GM21737 (cell line): ENCODE measurements at regions not wholly inside any gene's neighbourhood (a gene's known extent, or its start where the extent isn't known, plus 50 kb on each side); places are given as distances from the start of the nearest gene placed in this dataset.

Experiments
- ATAC-seq: cut with Tn5 transposase; IDR thresholded peaks from one replicate; pipeline ENCODE4 v1.9.1; 2021; ENCODE audit warnings: mild to moderate bottlenecking, moderate library complexity; ENCODE audit not compliant: unreplicated experiment

- no peak for ATAC-seq
Observed at GRCh38 chr3:3745693-3746092, 53.5 kb upstream of the LRRN1 start.

- no peak for ATAC-seq
Observed at GRCh38 chr3:3744826-3745225, 54.4 kb upstream of the LRRN1 start.

GRCh38 chr3:3743754-3744153 is 55.5 kb upstream of the LRRN1 start:
- ATAC-seq = no peak

GRCh38 chr3:3740061-3740460 is 59.2 kb upstream of the LRRN1 start:
- no peak for ATAC-seq

GRCh38 chr3:3739330-3740060 is 59.7 kb upstream of the LRRN1 start:
- no peak for ATAC-seq

- no peak for ATAC-seq
Observed at GRCh38 chr3:3737531-3737930, 61.7 kb upstream of the LRRN1 start.

GRCh38 chr3:3735919-3736318 is 63.3 kb upstream of the LRRN1 start:
- no peak for ATAC-seq

- no peak for ATAC-seq
Observed at GRCh38 chr3:3734881-3735280, 64.3 kb upstream of the LRRN1 start.

- ATAC-seq = no peak
Observed at GRCh38 chr3:3729261-3729660, 70.0 kb upstream of the LRRN1 start.

GRCh38 chr3:3726549-3726948 is 72.7 kb upstream of the LRRN1 start:
- no peak for ATAC-seq

- ATAC-seq = no peak
Observed at GRCh38 chr3:3714572-3714971, 84.7 kb upstream of the LRRN1 start.

- no peak for ATAC-seq
Observed at GRCh38 chr3:3712971-3713370, 86.3 kb upstream of the LRRN1 start.

- ATAC-seq = no peak
Observed at GRCh38 chr3:3708769-3709115, 90.5 kb upstream of the LRRN1 start.

GRCh38 chr3:3707858-3708768 is 91.1 kb upstream of the LRRN1 start:
- no peak for ATAC-seq

- ATAC-seq = no peak
Observed at GRCh38 chr3:3705090-3705775, 94.0 kb upstream of the LRRN1 start.

GRCh38 chr3:3701949-3702348 is 97.3 kb upstream of the LRRN1 start:
- no peak for ATAC-seq

GRCh38 chr3:3699816-3700633 is 99.2 kb upstream of the LRRN1 start:
- ATAC-seq = no peak

GRCh38 chr3:3699407-3699806 is 99.8 kb upstream of the LRRN1 start:
- no peak for ATAC-seq

GRCh38 chr3:3696345-3696744 is 102.9 kb upstream of the LRRN1 start:
- ATAC-seq = no peak

GRCh38 chr3:3693593-3693992 is 105.6 kb upstream of the LRRN1 start:
- no peak for ATAC-seq
